ENCODE measurements at regions not wholly inside any gene's neighbourhood (a gene's known extent, or its start where the extent isn't known, plus 50 kb on each side); places are given as distances from the start of the nearest gene placed in this dataset.

GRCh38 chr15:93913871-93914270 lies 317.5 kb upstream of the MCTP2 start:
- POLR2A ChIA-PET (ENCODE audit: unreplicated experiment): no interaction called here
- Histone ChIP-seq H4K91ac (ENCODE audit: insufficient read depth, low read depth, low read length) (no peak overlapping the region), H3K9ac (ENCODE audit: low read depth, low read length) (no peak overlapping the region), H3K79me1 (ENCODE audit: low read depth in 1 of 2, low read length in 2 of 2) (no peaks in the 10 kb centered on the region), H3K4ac (ENCODE audit: low read depth, low read length) (no peak overlapping the region), H3K9me1 (ENCODE audit: insufficient read depth, low read length) (no peaks in the 10 kb centered on the region), H2BK15ac (ENCODE audit: low read depth, low read length) (no peak overlapping the region), H3K18ac (ENCODE audit: low read depth, low read length) (no peak overlapping the region), H3K56ac (ENCODE audit: extremely low read depth, insufficient read depth, low read length) (no peak overlapping the region), H3K4me2 (ENCODE audit: low read depth, low read length) (no peak overlapping the region), H4K20me1 (ENCODE audit: insufficient read depth, low read length) (no peaks in the 10 kb centered on the region), H2AK5ac (ENCODE audit: low read depth, low read length) (no peak overlapping the region), H2AK9ac (replicated peaks; ENCODE audit: low read depth, low read length, poor library complexity) (no peak overlapping the region), H3K4me3 (ENCODE audit: insufficient read depth, low read depth, low read length) (no peak overlapping the region), H3K4me1 (ENCODE audit: control insufficient read depth, insufficient read depth, low read length) (no peaks in the 10 kb centered on the region), H3K36me3 (ENCODE audit: control insufficient read depth, insufficient read depth, low read length) (no peaks in the 10 kb centered on the region), H4K8ac (ENCODE audit: low read depth in 2 of 2, low read length in 2 of 2) (no peak overlapping the region), H3K23ac (ENCODE audit: low read depth, low read length) (no peak overlapping the region), H3K9me3 (ENCODE audit: control insufficient read depth, insufficient read depth, low read length) (peaks cover 4% of the 10 kb centered on the region), H3K27me3 (ENCODE audit: control insufficient read depth, insufficient read depth, low read length) (no peaks in the 10 kb centered on the region), H3K27ac (ENCODE audit: insufficient read depth, low read length) (no peak overlapping the region), H2BK5ac (ENCODE audit: low read depth, low read length, poor library complexity, severe bottlenecking) (no peak overlapping the region), H2BK120ac (ENCODE audit: low read depth, low read length) (no peak overlapping the region), H2BK20ac (ENCODE audit: low read depth, low read length) (no peak overlapping the region), H4K5ac (ENCODE audit: low read depth, low read length) (no peak overlapping the region), H2AFZ (replicated peaks; ENCODE audit: low read length, poor library complexity) (no peak overlapping the region), H3K14ac (replicated peaks; ENCODE audit: low read depth, low read length) (no peak overlapping the region)
- no peak for ATAC-seq (ENCODE audit: low read depth)
- dilution Hi-C loops (cut with HindIII; ENCODE audit: low sequenced_read_pairs, unreplicated experiment): no loop called here
- TF ChIP-seq ELK1 (IDR thresholded peaks at IDR 0.05; ENCODE audit: borderline replicate concordance, low read depth, low read length) (no peak), RCOR1 (IDR thresholded peaks at IDR 0.05; ENCODE audit: insufficient replicate concordance, low read length) (no peak), MAFK (IDR thresholded peaks at IDR 0.05; ENCODE audit: low read depth, low read length) (no peak), RFX5 (IDR thresholded peaks at IDR 0.05; ENCODE audit: low read depth, low read length) (no peak), CEBPB (IDR thresholded peaks at IDR 0.05; ENCODE audit: low read depth, low read length) (no peak), FOS (IDR thresholded peaks at IDR 0.05; ENCODE audit: low read depth, low read length) (no peak), POLR2A (IDR thresholded peaks at IDR 0.05; ENCODE audit: low read depth, low read length) (no peak)
- TF ChIP-seq, protein P1, sequence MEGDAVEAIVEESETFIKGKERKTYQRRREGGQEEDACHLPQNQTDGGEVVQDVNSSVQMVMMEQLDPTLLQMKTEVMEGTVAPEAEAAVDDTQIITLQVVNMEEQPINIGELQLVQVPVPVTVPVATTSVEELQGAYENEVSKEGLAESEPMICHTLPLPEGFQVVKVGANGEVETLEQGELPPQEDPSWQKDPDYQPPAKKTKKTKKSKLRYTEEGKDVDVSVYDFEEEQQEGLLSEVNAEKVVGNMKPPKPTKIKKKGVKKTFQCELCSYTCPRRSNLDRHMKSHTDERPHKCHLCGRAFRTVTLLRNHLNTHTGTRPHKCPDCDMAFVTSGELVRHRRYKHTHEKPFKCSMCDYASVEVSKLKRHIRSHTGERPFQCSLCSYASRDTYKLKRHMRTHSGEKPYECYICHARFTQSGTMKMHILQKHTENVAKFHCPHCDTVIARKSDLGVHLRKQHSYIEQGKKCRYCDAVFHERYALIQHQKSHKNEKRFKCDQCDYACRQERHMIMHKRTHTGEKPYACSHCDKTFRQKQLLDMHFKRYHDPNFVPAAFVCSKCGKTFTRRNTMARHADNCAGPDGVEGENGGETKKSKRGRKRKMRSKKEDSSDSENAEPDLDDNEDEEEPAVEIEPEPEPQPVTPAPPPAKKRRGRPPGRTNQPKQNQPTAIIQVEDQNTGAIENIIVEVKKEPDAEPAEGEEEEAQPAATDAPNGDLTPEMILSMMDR (conservative IDR thresholded peaks at IDR 0.05; ENCODE audit: low read depth, low read length): no peak
- TF ChIP-seq, protein P2, sequence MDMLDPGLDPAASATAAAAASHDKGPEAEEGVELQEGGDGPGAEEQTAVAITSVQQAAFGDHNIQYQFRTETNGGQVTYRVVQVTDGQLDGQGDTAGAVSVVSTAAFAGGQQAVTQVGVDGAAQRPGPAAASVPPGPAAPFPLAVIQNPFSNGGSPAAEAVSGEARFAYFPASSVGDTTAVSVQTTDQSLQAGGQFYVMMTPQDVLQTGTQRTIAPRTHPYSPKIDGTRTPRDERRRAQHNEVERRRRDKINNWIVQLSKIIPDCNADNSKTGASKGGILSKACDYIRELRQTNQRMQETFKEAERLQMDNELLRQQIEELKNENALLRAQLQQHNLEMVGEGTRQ (IDR thresholded peaks at IDR 0.05; ENCODE audit: low read depth, low read length): no peak
- WGBS, 2 experiments (ENCODE audit: extremely low coverage in 2 of 2, insufficient read length in 1 of 2): 100% methylated on average over 1 of the region's 3 CpGs; no CpG with 5 or more reads in 1 of the 2 experiments
- intact Hi-C loops (cut with micrococcal nuclease): no loop called here
- CTCF ChIA-PET: no interaction called here
- in situ Hi-C loops (cut with MboI; ENCODE audit: low sequenced_read_pairs): no loop called here
- DNase-seq: no peak
- no TSS peak for BruUV-seq (replicated peaks)
